ENCODE measurements at regions not wholly inside any gene's neighbourhood (a gene's known extent, or its start where the extent isn't known, plus 50 kb on each side); places are given as distances from the start of the nearest gene placed in this dataset.

- Histone ChIP-seq H3K27ac (ENCODE audit: low read length) (no peak overlapping the region), H3K36me3 (ENCODE audit: control insufficient read depth in 1 of 2, insufficient read depth in 2 of 2, low read length in 2 of 2) (no peaks in the 10 kb centered on the region), H3K4me3 (ENCODE audit: low read depth in 1 of 2, low read length in 2 of 2) (no peak overlapping the region), H3K27me3 (ENCODE audit: low read depth, low read length) (no peaks in the 10 kb centered on the region), H3K4me1 (ENCODE audit: control insufficient read depth in 1 of 2, insufficient read depth in 2 of 2, low read length in 2 of 2) (no peaks in the 10 kb centered on the region), H3K9me3 (ENCODE audit: control insufficient read depth in 1 of 2, low read length in 2 of 2) (peaks cover 0 to 6% of the 10 kb centered on the region in 2 donors)
Observed at GRCh38 chr9:95640336-95640735, 123.6 kb upstream of the PTCH1 start.

- H3K4me3 ChIP-seq (ENCODE audit: low read depth in 1 of 2, low read length in 2 of 2), result no peak overlapping the region
- H3K9me3 ChIP-seq (ENCODE audit: control insufficient read depth in 1 of 2, low read length in 2 of 2), result peaks cover 0 to 3% of the 10 kb centered on the region in 2 donors
- H3K27ac ChIP-seq (ENCODE audit: low read length), result no peak overlapping the region
- no peaks in the 10 kb centered on the region for H3K36me3 ChIP-seq (ENCODE audit: control insufficient read depth in 1 of 2, insufficient read depth in 2 of 2, low read length in 2 of 2)
- no peaks in the 10 kb centered on the region for H3K27me3 ChIP-seq (ENCODE audit: low read depth, low read length)
- H3K4me1 ChIP-seq (ENCODE audit: control insufficient read depth in 1 of 2, insufficient read depth in 2 of 2, low read length in 2 of 2), result no peaks in the 10 kb centered on the region
Observed at GRCh38 chr9:95635986-95636671, 119.4 kb upstream of the PTCH1 start.

GRCh38 chr9:95634536-95634935, 117.8 kb upstream of the PTCH1 start:
- Histone ChIP-seq H3K27ac (ENCODE audit: low read length) (no peak overlapping the region), H3K4me3 (ENCODE audit: low read depth in 1 of 2, low read length in 2 of 2) (no peak overlapping the region), H3K36me3 (ENCODE audit: control insufficient read depth in 1 of 2, insufficient read depth in 2 of 2, low read length in 2 of 2) (no peaks in the 10 kb centered on the region), H3K27me3 (ENCODE audit: low read depth, low read length) (no peaks in the 10 kb centered on the region), H3K4me1 (ENCODE audit: control insufficient read depth in 1 of 2, insufficient read depth in 2 of 2, low read length in 2 of 2) (no peaks in the 10 kb centered on the region), H3K9me3 (ENCODE audit: control insufficient read depth in 1 of 2, low read length in 2 of 2) (peaks cover 0 to 3% of the 10 kb centered on the region in 2 donors)

- H3K36me3 ChIP-seq (ENCODE audit: control insufficient read depth in 1 of 2, insufficient read depth in 2 of 2, low read length in 2 of 2), result no peaks in the 10 kb centered on the region
- H3K9me3 ChIP-seq (ENCODE audit: control insufficient read depth in 1 of 2, low read length in 2 of 2), result peaks cover 0 to 3% of the 10 kb centered on the region in 2 donors
- no peaks in the 10 kb centered on the region for H3K4me1 ChIP-seq (ENCODE audit: control insufficient read depth in 1 of 2, insufficient read depth in 2 of 2, low read length in 2 of 2)
- no peak overlapping the region for H3K27ac ChIP-seq (ENCODE audit: low read length)
- H3K4me3 ChIP-seq (ENCODE audit: low read depth in 1 of 2, low read length in 2 of 2), result no peak overlapping the region
- no peaks in the 10 kb centered on the region for H3K27me3 ChIP-seq (ENCODE audit: low read depth, low read length)
Observed at GRCh38 chr9:95634114-95634513, 117.3 kb upstream of the PTCH1 start.

- Histone ChIP-seq H3K36me3 (ENCODE audit: control insufficient read depth in 1 of 2, insufficient read depth in 2 of 2, low read length in 2 of 2) (no peaks in the 10 kb centered on the region), H3K9me3 (ENCODE audit: control insufficient read depth in 1 of 2, low read length in 2 of 2) (no peaks in the 10 kb centered on the region), H3K27me3 (ENCODE audit: low read depth, low read length) (no peaks in the 10 kb centered on the region), H3K4me1 (ENCODE audit: control insufficient read depth in 1 of 2, insufficient read depth in 2 of 2, low read length in 2 of 2) (no peaks in the 10 kb centered on the region), H3K4me3 (ENCODE audit: low read depth in 1 of 2, low read length in 2 of 2) (no peak overlapping the region), H3K27ac (ENCODE audit: low read length) (no peak overlapping the region)
Observed at GRCh38 chr9:95629585-95629984, 112.8 kb upstream of the PTCH1 start.

- Histone ChIP-seq H3K27me3 (ENCODE audit: low read depth, low read length) (no peaks in the 10 kb centered on the region), H3K4me3 (ENCODE audit: low read depth in 1 of 2, low read length in 2 of 2) (no peak overlapping the region), H3K27ac (ENCODE audit: low read length) (no peak overlapping the region), H3K36me3 (ENCODE audit: control insufficient read depth in 1 of 2, insufficient read depth in 2 of 2, low read length in 2 of 2) (no peaks in the 10 kb centered on the region), H3K4me1 (ENCODE audit: control insufficient read depth in 1 of 2, insufficient read depth in 2 of 2, low read length in 2 of 2) (no peaks in the 10 kb centered on the region), H3K9me3 (ENCODE audit: control insufficient read depth in 1 of 2, low read length in 2 of 2) (no peaks in the 10 kb centered on the region)
Observed at GRCh38 chr9:95627802-95628201, 111.0 kb upstream of the PTCH1 start.

GRCh38 chr9:95626885-95627558, 110.3 kb upstream of the PTCH1 start:
- no peaks in the 10 kb centered on the region for H3K27me3 ChIP-seq (ENCODE audit: low read depth, low read length)
- H3K4me3 ChIP-seq (ENCODE audit: low read depth in 1 of 2, low read length in 2 of 2), result no peak overlapping the region
- H3K9me3 ChIP-seq (ENCODE audit: control insufficient read depth in 1 of 2, low read length in 2 of 2), result no peaks in the 10 kb centered on the region
- H3K36me3 ChIP-seq (ENCODE audit: control insufficient read depth in 1 of 2, insufficient read depth in 2 of 2, low read length in 2 of 2), result no peaks in the 10 kb centered on the region
- H3K27ac ChIP-seq (ENCODE audit: low read length), result no peak overlapping the region
- no peaks in the 10 kb centered on the region for H3K4me1 ChIP-seq (ENCODE audit: control insufficient read depth in 1 of 2, insufficient read depth in 2 of 2, low read length in 2 of 2)

- H3K36me3 ChIP-seq (ENCODE audit: control insufficient read depth in 1 of 2, insufficient read depth in 2 of 2, low read length in 2 of 2), result no peaks in the 10 kb centered on the region
- H3K27me3 ChIP-seq (ENCODE audit: low read depth, low read length), result no peaks in the 10 kb centered on the region
- H3K27ac ChIP-seq (ENCODE audit: low read length), result no peak overlapping the region
- no peak overlapping the region for H3K4me3 ChIP-seq (ENCODE audit: low read depth in 1 of 2, low read length in 2 of 2)
- no peaks in the 10 kb centered on the region for H3K4me1 ChIP-seq (ENCODE audit: control insufficient read depth in 1 of 2, insufficient read depth in 2 of 2, low read length in 2 of 2)
- no peaks in the 10 kb centered on the region for H3K9me3 ChIP-seq (ENCODE audit: control insufficient read depth in 1 of 2, low read length in 2 of 2)
Observed at GRCh38 chr9:95626341-95626740, 109.6 kb upstream of the PTCH1 start.

- Histone ChIP-seq H3K27me3 (ENCODE audit: low read depth, low read length) (no peaks in the 10 kb centered on the region), H3K36me3 (ENCODE audit: control insufficient read depth in 1 of 2, insufficient read depth in 2 of 2, low read length in 2 of 2) (no peaks in the 10 kb centered on the region), H3K27ac (ENCODE audit: low read length) (no peak overlapping the region), H3K9me3 (ENCODE audit: control insufficient read depth in 1 of 2, low read length in 2 of 2) (no peaks in the 10 kb centered on the region), H3K4me3 (ENCODE audit: low read depth in 1 of 2, low read length in 2 of 2) (no peak overlapping the region), H3K4me1 (ENCODE audit: control insufficient read depth in 1 of 2, insufficient read depth in 2 of 2, low read length in 2 of 2) (no peaks in the 10 kb centered on the region)
Observed at GRCh38 chr9:95623640-95624039, 106.9 kb upstream of the PTCH1 start.

GRCh38 chr9:95620722-95621121, 104.0 kb upstream of the PTCH1 start:
- Histone ChIP-seq H3K9me3 (ENCODE audit: control insufficient read depth in 1 of 2, low read length in 2 of 2) (no peaks in the 10 kb centered on the region), H3K4me1 (ENCODE audit: control insufficient read depth in 1 of 2, insufficient read depth in 2 of 2, low read length in 2 of 2) (no peaks in the 10 kb centered on the region), H3K27ac (ENCODE audit: low read length) (no peak overlapping the region), H3K27me3 (ENCODE audit: low read depth, low read length) (no peaks in the 10 kb centered on the region), H3K36me3 (ENCODE audit: control insufficient read depth in 1 of 2, insufficient read depth in 2 of 2, low read length in 2 of 2) (no peaks in the 10 kb centered on the region), H3K4me3 (ENCODE audit: low read depth in 1 of 2, low read length in 2 of 2) (no peak overlapping the region)

- Histone ChIP-seq H3K4me1 (ENCODE audit: control insufficient read depth in 1 of 2, insufficient read depth in 2 of 2, low read length in 2 of 2) (no peaks in the 10 kb centered on the region), H3K27ac (ENCODE audit: low read length) (no peak overlapping the region), H3K9me3 (ENCODE audit: control insufficient read depth in 1 of 2, low read length in 2 of 2) (no peaks in the 10 kb centered on the region), H3K4me3 (ENCODE audit: low read depth in 1 of 2, low read length in 2 of 2) (no peak overlapping the region), H3K36me3 (ENCODE audit: control insufficient read depth in 1 of 2, insufficient read depth in 2 of 2, low read length in 2 of 2) (no peaks in the 10 kb centered on the region), H3K27me3 (ENCODE audit: low read depth, low read length) (no peaks in the 10 kb centered on the region)
Observed at GRCh38 chr9:95620314-95620713, 103.5 kb upstream of the PTCH1 start.

GRCh38 chr9:95615246-95615645, 98.5 kb upstream of the PTCH1 start:
- no peaks in the 10 kb centered on the region for H3K36me3 ChIP-seq (ENCODE audit: control insufficient read depth in 1 of 2, insufficient read depth in 2 of 2, low read length in 2 of 2)
- H3K4me1 ChIP-seq (ENCODE audit: control insufficient read depth in 1 of 2, insufficient read depth in 2 of 2, low read length in 2 of 2), result no peaks in the 10 kb centered on the region
- no peaks in the 10 kb centered on the region for H3K27me3 ChIP-seq (ENCODE audit: low read depth, low read length)
- no peaks in the 10 kb centered on the region for H3K9me3 ChIP-seq (ENCODE audit: control insufficient read depth in 1 of 2, low read length in 2 of 2)
- H3K4me3 ChIP-seq (ENCODE audit: low read depth in 1 of 2, low read length in 2 of 2), result no peak overlapping the region
- no peak overlapping the region for H3K27ac ChIP-seq (ENCODE audit: low read length)
